Head of caudate nucleus (tissue), 42 donors: ENCODE measurements at regions not wholly inside any gene's neighbourhood (a gene's known extent, or its start where the extent isn't known, plus 50 kb on each side); places are given as distances from the start of the nearest gene placed in this dataset.

Experiments used
- DNase-seq, 42 donors: peaks; one replicate each; pipeline versions ENCODE4 v3.0.0 to v3.0.0-alpha.2; 2020 to 2021; ENCODE audit warnings: mixed read lengths in 7 of 42
- intact Hi-C: fragments of 100-400 bp; cut with DNase I; formaldehyde crosslinking; loops from one replicate; pipeline ENCODE4 v1.15.0; 2022

DNA sequence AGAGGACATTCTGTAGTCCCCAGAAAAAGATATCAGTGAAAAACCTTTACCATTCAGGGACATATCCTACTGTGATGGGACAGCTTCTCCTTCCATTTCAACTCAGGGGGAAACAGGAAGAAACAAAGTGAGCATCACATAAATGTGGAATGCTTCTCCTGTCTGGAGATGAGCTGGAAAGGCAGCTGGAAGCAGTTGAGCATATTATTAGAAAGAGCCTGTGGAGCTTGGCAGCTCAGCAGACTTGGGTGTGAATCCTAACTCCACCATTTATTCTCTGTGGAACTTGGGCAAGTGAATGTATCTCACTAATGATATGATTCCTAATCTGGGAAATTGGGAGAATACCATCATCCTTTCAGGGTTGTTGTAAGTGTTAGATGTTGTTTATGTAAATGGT is 232.1 kb upstream of the F9 start:
- no peak for DNase-seq
- intact Hi-C loops: no loop called here

DNA sequence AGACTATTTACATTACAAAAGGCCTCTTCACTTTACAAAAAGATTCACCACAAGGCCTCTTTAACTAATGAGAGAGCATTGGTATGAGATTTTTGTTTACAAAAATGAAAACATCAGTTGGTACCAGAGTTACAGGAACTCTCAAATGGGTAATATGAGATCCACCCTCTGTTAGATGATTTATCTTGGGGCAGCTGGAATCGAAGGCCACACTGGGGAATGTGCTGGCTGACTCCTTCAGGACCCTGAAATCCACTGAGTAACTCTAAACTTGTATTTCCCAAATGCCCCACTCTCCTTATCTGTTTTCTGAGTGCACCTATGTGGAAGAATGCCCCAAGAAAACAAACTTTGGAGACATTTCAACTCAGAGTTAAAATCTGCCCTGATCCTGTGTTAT is 232.9 kb upstream of the F9 start:
- no peak for DNase-seq
- intact Hi-C loops: no loop called here

DNA sequence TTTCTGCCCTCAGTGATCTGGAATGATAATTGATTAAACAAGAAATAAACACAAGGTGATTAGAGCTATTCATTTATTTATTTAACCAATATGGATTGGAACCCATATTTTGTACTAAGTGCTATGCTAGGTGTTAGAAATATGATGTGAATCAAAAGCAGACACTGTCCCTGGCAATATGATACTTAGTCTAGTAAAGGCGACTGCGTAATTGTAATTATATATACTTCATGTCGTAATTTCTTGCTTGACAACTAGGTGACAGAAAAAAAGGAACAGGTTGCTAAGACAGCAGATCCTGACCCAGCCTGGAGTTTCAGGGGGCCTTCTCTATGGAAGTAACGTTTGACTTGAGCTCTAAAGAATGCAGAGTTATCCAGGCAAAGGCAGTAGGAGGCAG is 236.5 kb upstream of the F9 start:
- peak in 3 of 42 donors; percentile 1 to 35 (median 4) for DNase-seq
- intact Hi-C loops: no loop called here

DNA sequence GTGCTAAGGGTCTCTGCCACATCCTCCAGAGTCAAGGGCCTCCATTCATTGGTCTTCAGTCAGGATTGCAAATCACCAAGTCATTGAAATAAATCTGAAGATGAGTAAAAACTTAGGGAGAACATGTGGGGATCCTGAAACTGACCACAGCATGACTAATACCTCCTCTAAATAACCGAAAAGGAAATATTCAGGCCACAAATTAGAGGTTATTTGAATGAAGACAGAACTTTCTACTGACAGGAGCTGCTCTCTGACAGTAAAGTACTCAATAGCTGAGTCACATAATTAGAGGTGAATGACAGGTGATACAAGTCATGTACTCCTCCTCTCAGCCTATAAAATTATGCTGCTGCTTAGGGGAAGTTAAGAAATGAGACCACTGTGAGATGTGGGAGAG is 240.2 kb upstream of the F9 start:
- intact Hi-C loops: no loop called here
- DNase-seq: no peak

DNA sequence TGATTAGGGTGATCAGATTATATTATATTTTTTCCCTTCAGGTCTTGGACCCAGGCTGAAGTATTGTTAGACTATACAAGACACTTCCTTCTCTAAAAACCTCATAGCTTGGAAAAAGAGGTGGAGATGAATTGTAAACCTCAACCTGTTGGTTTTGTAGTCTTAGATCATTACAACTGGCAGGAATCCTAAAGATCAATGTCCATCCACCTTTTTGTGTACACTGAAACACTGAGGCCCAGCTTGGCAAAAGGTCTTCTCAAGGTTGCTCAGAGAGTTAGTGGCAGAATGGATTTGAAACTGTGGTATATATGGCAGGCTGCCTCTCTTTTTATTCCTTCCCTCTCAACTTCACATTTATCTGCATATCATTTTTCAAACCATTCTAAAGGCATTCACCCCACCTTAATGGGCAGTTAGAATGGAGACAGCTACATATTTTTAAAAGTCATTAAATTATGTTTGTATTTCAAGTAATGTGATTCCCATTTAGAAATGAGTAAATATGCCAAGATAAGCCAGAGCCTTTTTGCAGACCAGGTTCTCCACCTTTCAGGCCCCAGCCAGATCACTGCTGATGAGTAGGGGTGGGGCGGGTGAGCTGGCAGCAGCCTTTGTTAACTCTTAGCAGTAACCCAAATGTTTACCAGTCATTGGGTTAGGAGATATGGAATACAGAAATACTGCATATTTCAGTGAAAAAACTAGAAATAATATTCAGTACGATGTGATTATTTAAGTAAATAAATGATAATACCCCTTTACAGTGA is 243.2 kb upstream of the F9 start:
- no peak for DNase-seq
- intact Hi-C loops: no loop called here

DNA sequence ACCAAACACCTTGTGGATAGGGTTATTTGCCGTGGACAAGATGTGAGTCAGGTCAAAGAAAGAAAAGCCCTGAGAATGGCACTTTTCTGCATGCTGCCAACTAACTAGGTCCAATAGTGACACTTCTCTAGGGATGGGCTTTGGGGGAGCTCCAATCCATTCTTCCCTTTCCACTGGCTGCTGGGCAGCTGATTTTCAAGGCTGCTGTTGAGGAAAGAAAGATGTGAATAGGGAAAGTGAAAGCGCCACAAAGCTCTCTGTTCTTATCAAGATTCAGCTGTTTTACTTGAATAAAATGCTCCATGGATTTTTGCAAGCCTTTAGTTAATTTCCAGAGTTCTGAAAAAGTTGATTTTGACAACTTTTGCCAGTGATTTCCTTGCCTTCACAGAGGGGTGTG is 244.2 kb upstream of the F9 start:
- intact Hi-C loops: no loop called here
- DNase-seq: no peak

DNA sequence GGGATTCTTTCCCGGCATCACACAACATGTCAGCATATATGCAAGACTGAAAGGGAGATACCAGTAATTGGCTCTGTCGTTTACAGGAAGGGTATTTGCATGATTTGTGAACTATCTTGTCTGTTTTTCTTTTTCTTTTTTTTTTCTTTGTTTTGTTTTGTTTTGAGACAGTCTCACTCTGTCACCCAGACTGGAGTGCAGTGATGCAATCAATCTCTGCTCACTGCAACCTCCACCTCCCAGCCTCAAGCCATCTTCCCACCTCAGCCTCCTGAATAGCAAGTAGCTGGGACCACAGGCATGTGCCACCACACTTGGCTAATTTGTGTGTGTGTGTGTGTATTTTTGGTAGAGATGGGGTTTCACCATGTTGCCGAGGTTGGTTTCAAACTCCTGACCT is 262.7 kb upstream of the F9 start:
- DNase-seq: no peak
- intact Hi-C loops: no loop called here

DNA sequence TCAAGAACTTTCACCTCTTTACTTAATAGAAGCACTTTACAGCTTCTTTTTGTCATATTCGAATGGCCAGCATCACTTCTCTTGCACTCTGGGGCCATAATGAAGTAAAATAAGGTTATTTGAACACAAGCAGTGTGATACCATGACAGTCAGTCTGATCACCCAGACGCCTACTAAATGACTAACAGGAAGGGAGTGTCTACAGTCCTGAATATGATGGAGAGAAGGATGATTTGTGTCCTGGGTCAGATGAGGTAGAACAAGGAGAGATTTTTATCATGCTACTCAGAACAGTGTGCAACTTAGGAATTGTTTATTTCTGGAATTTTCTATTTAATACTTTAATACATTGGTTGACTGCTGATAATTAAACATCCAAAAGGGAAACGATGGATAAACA is 284.2 kb upstream of the F9 start:
- DNase-seq: no peak
- intact Hi-C loops: no loop called here

DNA sequence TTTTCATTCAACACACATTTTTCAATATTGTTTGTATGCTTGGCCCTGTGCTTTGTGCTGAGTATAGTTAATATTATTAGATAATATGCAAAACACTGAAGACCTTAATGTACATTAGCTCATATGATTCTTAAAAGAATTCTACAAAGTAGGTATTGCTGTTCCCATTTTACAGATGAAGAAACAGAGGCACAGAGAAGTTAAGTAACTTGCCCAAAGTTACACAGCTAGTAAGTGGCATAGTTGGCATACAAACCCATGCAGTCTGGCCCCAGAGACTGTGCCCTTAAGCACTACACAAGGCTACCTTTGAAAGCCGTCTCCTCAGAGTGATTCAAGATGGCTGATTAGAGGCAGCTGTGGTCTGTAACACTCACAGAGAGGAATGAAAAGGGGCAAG is 293.4 kb upstream of the F9 start:
- intact Hi-C loops: no loop called here
- no peak for DNase-seq

DNA sequence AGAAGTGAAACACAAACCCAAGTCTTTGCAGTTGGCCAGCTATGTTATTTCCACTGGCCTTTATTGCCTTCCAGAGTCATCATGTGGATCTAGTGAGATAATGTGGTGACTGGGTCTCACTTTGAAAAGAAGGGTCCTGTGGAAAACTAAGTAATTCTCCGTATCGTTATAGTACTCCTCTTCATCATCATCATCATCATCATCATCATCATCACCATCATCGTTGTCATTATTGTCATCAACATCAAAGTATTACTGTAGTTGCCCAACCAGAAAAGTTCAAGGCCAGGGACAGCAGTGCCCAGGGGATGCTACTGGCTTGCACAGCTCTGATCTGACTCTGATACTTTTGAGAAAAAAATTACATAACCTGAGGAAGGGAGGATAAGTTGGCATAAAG is 295.6 kb upstream of the F9 start:
- no peak for DNase-seq
- intact Hi-C loops: no loop called here

DNA sequence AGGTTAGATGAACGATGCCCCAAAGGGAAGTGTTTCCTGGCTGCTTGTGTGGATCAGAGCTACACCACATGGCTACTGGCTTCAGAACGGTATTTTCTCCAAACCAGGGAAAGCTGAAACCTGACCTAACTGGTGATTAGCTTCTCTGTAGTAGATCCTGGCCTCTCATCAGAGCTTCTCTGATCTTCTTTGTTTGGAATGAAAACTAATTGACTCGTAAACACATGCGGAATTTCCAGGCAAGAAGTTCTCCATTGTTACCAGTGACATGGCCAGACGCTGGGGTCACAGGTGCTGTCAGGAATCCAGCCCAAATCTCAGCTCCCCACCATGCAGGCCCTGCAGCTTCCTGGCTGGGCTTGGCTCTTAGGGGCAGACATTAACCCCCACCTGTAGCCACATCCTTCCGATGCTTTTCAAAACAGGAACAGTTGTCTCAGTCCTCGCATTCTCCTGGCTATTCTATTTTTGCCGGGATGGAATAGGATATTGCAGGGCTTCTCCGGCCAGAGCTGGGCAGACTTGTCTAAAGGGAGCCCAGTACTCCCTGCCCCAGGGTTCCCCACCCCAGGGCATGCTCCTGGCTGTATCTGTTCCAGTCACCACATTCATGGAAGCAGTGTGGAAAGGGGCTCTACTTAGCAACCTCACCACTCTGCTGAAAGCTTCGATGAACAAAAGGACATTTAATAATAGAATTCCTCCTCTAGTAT is 305.4 kb upstream of the F9 start:
- no peak for DNase-seq
- intact Hi-C loops: no loop called here

DNA sequence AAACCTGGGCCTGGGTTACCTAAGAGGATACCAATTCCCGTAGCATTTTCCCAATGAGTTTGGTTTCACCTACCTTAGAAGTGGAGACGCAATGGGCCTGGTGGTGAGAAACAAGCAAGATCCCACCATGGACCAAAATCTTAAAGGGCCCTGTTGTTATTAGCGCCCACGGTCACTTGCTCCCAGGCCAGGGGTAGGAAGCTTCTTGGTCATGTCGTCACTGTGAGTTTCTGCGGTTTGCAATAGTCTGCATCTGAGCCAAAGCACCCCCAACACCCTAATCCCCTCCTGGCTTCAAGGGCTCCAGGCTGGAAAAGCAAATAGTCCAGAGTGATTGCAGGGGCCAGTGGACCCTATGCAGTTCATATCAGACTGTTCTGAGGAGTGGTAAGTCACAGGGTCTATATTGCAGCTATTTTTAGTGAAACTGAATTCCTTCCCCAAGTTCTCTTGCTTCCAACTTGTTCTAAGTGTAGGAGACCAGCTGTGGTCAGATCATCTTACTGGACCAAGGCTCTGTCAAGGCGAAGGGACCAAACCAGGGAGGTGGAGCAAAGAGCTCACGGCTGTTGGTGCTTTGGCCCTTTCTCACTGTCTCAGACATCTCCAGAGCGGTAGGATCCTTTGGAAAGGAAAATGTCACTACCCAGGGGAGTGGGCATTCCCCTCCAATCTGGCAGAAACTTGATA is 307.9 kb upstream of the F9 start:
- DNase-seq: no peak
- intact Hi-C loops: no loop called here

DNA sequence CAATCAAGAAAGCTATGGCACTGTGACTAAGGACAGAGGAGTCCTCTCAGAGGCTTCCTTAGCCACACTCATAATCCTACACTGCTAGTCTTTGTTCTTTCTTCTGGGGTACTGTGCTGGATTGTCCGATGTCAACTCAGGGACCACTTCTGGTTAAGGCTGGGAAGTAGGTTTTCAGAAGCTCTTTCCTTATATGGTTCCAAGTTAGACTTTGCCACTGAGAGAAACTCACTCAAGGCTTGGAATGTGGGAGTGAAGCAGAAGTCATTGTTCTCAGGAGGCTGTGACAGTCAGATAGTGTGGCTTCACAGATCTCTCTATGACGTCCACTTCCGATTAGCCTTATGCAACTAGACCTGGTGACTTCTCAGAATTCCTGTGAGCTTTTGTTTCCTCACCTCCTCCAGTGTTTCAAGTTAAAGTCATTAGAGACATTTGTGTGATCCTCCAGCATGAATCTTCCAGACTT is 317.3 kb upstream of the F9 start:
- no peak for DNase-seq
- intact Hi-C loops: no loop called here

DNA sequence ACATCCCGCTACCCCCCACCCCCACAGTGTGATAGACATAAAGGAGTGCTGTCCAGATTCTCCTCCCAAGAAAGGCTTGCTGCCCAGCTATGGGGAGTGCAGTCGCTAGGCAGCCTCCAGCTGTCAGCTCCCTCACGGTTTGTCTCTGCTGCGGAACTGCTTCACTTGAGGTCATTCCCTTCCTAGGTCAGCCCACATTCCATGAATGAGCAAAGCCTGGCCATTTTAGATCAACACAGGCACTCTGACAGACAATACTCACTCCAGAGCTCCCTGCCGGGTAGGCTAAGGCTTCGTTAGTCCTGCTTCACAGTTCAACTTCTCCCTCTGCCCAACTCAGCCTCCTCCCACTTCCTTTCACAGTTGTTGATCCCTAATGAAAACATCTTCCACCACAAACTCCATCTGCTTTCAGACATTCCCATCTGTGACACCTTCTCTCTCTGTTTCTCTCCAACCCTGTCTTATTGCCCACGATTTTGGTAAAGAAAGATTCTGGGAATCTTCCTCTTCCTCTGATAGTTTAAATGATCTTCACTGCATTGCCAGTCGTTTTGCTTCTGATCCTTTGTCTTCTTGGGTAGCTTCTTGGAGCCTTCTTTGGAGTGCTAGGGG is 318.9 kb upstream of the F9 start:
- no peak for DNase-seq
- intact Hi-C loops: no loop called here

DNA sequence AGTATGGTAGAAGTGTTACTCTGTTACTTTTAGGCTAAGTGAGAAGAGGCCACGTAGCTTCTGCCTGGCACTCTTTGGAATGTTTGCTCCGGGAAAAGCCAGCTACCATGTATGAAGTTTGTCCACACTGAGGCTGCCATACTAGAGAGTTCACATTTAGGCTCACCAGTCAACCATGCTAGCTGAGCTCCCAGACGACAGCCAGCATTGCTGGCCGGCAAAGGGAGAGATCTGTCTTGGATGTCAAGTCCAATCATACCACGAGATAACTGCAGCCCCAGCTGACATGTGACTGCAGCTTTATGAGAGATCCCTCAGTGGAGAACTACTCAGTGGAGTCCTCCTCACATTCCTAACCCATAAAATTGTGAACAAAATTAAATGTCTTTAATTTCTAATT is 321.2 kb upstream of the F9 start:
- no peak for DNase-seq
- intact Hi-C loops: no loop called here

DNA sequence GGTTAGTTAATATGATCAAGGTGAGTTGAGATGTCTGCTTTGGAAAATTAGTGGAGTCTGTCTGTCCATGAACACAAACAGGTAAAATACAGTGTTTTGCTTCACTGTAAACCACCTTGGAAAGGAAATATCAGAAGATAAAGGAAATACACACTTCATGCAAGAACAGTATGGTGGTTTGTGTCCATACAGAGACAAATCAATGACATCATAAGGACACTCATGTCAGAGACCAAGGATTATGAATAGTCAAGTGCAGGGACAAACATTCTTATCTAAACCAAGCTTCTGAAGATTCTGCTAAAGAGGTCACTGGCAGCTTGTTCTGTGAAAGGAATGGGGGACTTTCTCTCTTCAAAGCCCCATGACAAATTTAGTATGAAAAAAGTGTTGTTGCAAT is 322.9 kb upstream of the F9 start:
- intact Hi-C loops: no loop called here
- no peak for DNase-seq

DNA sequence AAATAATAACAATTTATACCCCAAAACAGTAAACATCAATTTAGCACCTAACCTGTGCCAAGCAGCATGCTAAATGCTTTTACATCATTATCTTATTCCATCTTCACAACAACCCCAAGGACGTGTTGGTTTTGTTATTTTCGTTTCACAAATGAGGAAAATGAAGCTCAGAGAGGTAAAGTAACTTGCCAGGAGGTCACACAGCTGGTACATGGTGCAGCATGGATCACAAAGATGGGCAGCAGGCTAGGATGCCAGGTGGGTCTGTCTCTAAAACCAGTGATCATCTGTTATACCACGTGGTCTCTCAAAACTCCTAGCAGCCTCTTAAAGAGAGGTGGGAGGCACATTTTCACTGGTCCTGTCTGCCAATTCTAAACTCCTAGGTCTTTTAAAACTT is 323.6 kb upstream of the F9 start:
- no peak for DNase-seq
- intact Hi-C loops: no loop called here

DNA sequence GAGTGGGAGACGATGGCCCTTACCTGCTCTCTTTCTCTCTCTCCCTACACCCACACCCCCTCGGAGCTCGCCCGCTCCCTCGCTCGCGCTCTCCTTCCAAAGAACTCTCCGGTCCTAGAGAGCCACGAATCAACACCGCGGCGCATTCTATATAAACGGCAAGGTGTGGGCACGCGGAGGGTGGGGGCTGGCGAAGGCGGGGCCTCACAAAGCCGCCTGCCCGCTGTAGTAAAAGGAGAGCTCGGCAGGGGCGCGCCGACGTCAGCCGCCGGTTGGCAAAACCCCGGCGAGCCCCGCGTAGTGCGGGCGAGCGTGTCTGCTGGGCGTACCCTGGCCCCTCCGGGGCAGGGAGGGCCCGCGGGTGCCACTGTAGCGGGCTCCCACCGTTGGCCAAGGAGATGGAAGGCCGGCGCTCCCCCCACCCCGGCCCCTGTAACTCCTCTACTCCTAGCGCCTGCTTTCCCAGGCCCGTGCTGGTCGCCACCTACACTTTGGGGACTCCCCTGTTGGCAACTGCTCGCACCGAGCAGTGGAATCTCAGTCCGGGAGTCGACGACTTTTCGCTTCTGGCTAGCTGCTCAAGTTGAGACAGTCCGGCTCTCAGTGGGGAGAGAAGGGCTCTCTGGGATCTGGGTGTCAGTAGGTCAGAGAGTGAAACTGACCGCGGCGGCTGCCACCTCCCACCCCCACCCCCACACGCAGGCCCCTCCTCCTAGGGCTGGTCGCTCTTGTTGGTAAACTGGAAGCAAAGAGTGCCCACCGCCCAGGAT is 325.5 kb upstream of the F9 start:
- intact Hi-C loops: no loop called here
- peak in 25 of 42 donors; percentile 1 to 55 (median 18) for DNase-seq

DNA sequence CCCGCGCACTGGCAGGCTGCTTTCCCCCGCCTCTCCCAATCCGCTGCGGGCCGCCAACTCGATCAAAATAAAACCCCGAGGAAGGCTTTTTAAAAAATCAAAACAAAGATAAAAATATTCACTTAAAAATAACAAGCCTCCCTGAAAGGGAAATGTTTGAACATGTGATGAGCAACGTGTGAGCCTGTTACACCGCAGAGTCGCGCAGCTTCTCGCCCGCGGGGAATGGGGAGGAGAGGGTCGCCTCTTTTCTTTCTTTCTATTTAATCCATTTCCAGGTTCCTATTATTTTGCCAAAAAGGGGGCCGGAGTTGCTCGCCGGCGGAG is 326.0 kb upstream of the F9 start:
- no peak for DNase-seq
- intact Hi-C loops: no loop called here
